Heart left ventricle (tissue), 16 donors: ENCODE measurements at regions not wholly inside any gene's neighbourhood (a gene's known extent, or its start where the extent isn't known, plus 50 kb on each side); places are given as distances from the start of the nearest gene placed in this dataset.

Experiments used
- ATAC-seq, 4 donors: fragments of 200-7000 bp; cut with Tn5 transposase; one replicate each; pipeline ENCODE4 v1.9.1; 2020 to 2022; ENCODE audit warnings: moderate library complexity in 4 of 4, mild to moderate bottlenecking in 3 of 4, moderate number of reproducible peaks in 1 of 4
- DNase-seq, 5 donors: peaks; one replicate each; pipeline ENCODE4 v3.0.0-alpha.2; 2020
- H3K27ac ChIP-seq, 12 donors: fragments of 200-600 bp; sonication (generic) in 4 of 12; one replicate each; pipeline versions ENCODE4 v1.5.0 to v1.8.0; 2016 to 2022; ENCODE audit warnings: mild to moderate bottlenecking in 2 of 12
- H3K27me3 ChIP-seq, 9 donors: fragments of 200-600 bp; sonication (generic) in 2 of 9; one replicate each; pipeline versions ENCODE4 v1.5.1 to v1.8.0; 2016 to 2022; ENCODE audit warnings: mild to moderate bottlenecking in 3 of 9
- H3K36me3 ChIP-seq, 9 donors: fragments of 200-600 bp; sonication (generic) in 2 of 9; one replicate each; pipeline versions ENCODE4 v1.5.0 to v1.8.0; 2018 to 2022; ENCODE audit warnings: mild to moderate bottlenecking in 2 of 9
- H3K4me1 ChIP-seq, 12 donors: fragments of 200-600 bp; sonication (generic) in 4 of 12; one replicate each; pipeline versions ENCODE4 v1.5.0 to v1.8.0; 2016 to 2022; ENCODE audit warnings: mild to moderate bottlenecking in 3 of 12
- H3K4me3 ChIP-seq, 12 donors: fragments of 200-600 bp; sonication (generic) in 4 of 12; one replicate each; pipeline versions ENCODE4 v1.5.0 to v1.8.0; 2017 to 2022; ENCODE audit warnings: mild to moderate bottlenecking in 9 of 12, moderate library complexity in 4 of 12
- H3K9me3 ChIP-seq, 12 donors: fragments of 200-600 bp; sonication (generic) in 4 of 12; one replicate each; pipeline versions ENCODE4 v1.5.0 to v1.8.0; 2016 to 2022; ENCODE audit warnings: mild to moderate bottlenecking in 1 of 12
- CTCF ChIP-seq, 12 donors: fragments of 200-600 bp; sonication (generic) in 4 of 12; IDR thresholded peaks; one replicate each; pipeline versions ENCODE4 v1.5.0 to v1.8.0; 2018 to 2022; ENCODE audit warnings: antibody characterized with exemption in 12 of 12, mild to moderate bottlenecking in 5 of 12
- POLR2A ChIP-seq, 2 donors: fragments of 450-650 bp; IDR thresholded peaks; one replicate each; pipeline ENCODE4 v1.6.1; 2017; ENCODE audit warnings: antibody characterized with exemption in 2 of 2, mild to moderate bottlenecking in 2 of 2, moderate library complexity in 2 of 2
- WGBS, 4 donors: extraction: QIAGEN DNeasy Blood & Tissue Kit in 2 of 4; methylation state at CpG; one replicate each; pipeline versions ENCODE4 v1.1.5 to v1.1.7; 2013 to 2018; 5-methylcytosine and 5-hydroxymethylcytosine counted together
- intact Hi-C, 10 donors: fragments of 100-400 bp; cut with DNase I; formaldehyde crosslinking; loops; one replicate each; pipeline versions ENCODE4 v1.11.1 to v1.14.2; 2022
- donor health status: ischemic (EF 13 %, LVEDD 7.1; RV severe dilation, severe dysfunction).
- donor health status: healthy with polysubstance abuse.
- donor health status: DM: no; HTN: yes; CAD: no.
- donor health status: DM: no; HTN: no; CAD: no.
- donor health status: ischemic (EF 25% LVEDD 6.9; RV normal size, moderate dysfunction).
- donor health status: ischemic (EF 25% LVEDD 5.7; RV mildly dilated, moderate dysfunction).
- donor health status: healthy.
- donor health status: DM: yes; HTN: yes; CAD: no.
- donor health status: ischemic (EF 35%, LVEDD 5.7; RV mildly dilated, moderate dysfunction).
- donor health status: nonischemic (EF 11% LVEDD 7.7; RV severe dilation, severe dysfunction).
- donor health status: DM: yes; HTN: yes; CAD: no.
- donor health status: PGD.
- donor health status: ischemic (EF 29% LVEDD 5.4; RV normal size, mild dysfunction).
- donor health status: nonischemic (EF 23%, LVEDD 6.1; RV moderate dilation, normal function).

- Histone ChIP-seq H3K27me3 (no peaks in the 10 kb centered on the region), H3K36me3 (no peaks in the 10 kb centered on the region), H3K4me3 (no peak overlapping the region), H3K4me1 (peaks cover 0 to 38% (median 7%) of the 10 kb centered on the region in 12 donors), H3K27ac (peak overlapping the region in 1 of 12 donors; percentile 51), H3K9me3 (no peaks in the 10 kb centered on the region)
- intact Hi-C loops, result loop anchor here in 1 of 10 donors (2.0 kb wide), 1 partner anchor 23 kb away; no protein-coding TSS in a partner anchor
- DNase-seq (no peak), ATAC-seq (no peak)
- 35 to 45% (median 39%) methylated on average over 11 of the region's 11 CpGs for WGBS, 4 donors
- no peak for TF ChIP-seq POLR2A (IDR thresholded peaks at IDR 0.05)
Observed at GRCh38 chr2:120938045-120938771, 202.5 kb downstream of the GLI2 start.

GRCh38 chr2:120939595-120940318 is 204.1 kb downstream of the GLI2 start:
- DNase-seq, result no peak
- Histone ChIP-seq H3K27ac (no peak overlapping the region), H3K27me3 (no peaks in the 10 kb centered on the region), H3K4me1 (peaks cover 0 to 37% (median 7%) of the 10 kb centered on the region in 12 donors), H3K9me3 (no peaks in the 10 kb centered on the region), H3K4me3 (no peak overlapping the region), H3K36me3 (no peaks in the 10 kb centered on the region)
- 68 to 71% (median 68%) methylated on average over 9 of the region's 9 CpGs for WGBS, 4 donors
- intact Hi-C loops, result loop anchor here in 1 of 10 donors (2.0 kb wide), 1 partner anchor 25 kb away; no protein-coding TSS in a partner anchor
- peak in 2 of 4 donors; percentile 19 to 29 for ATAC-seq
- TF ChIP-seq CTCF (IDR thresholded peaks at IDR 0.05), result no peak
- TF ChIP-seq POLR2A (IDR thresholded peaks at IDR 0.05), result no peak

GRCh38 chr2:120940319-120940696 is 204.6 kb downstream of the GLI2 start:
- intact Hi-C loops, result no loop called here
- H3K9me3 ChIP-seq, result no peaks in the 10 kb centered on the region
- ATAC-seq (no peak), DNase-seq (no peak)
- no peaks in the 10 kb centered on the region for H3K27me3 ChIP-seq
- peaks cover 0 to 32% (median 7%) of the 10 kb centered on the region in 12 donors for H3K4me1 ChIP-seq
- TF ChIP-seq POLR2A (IDR thresholded peaks at IDR 0.05) (no peak), CTCF (IDR thresholded peaks at IDR 0.05) (no peak)
- 94 to 100% (median 98%) methylated on average over 1 of the region's 1 CpG for WGBS, 4 donors
- H3K4me3 ChIP-seq, result no peak overlapping the region
- H3K27ac ChIP-seq, result no peak overlapping the region
- H3K36me3 ChIP-seq, result no peaks in the 10 kb centered on the region

- Histone ChIP-seq H3K4me1 (peaks cover 0 to 29% (median 7%) of the 10 kb centered on the region in 12 donors), H3K27ac (no peak overlapping the region), H3K36me3 (no peaks in the 10 kb centered on the region), H3K27me3 (no peaks in the 10 kb centered on the region), H3K4me3 (no peak overlapping the region), H3K9me3 (no peaks in the 10 kb centered on the region)
- ATAC-seq (no peak), DNase-seq (no peak)
- 85 to 94% (median 88%) methylated on average over 7 to 9 of the region's 9 CpGs for WGBS, 4 donors
- TF ChIP-seq POLR2A (IDR thresholded peaks at IDR 0.05) (no peak), CTCF (IDR thresholded peaks at IDR 0.05) (no peak)
- intact Hi-C loops, result no loop called here
Observed at GRCh38 chr2:120940726-120941256, 205.1 kb downstream of the GLI2 start.
